Esophagus muscularis mucosa (tissue), 4 donors: ENCODE measurements at regions not wholly inside any gene's neighbourhood (a gene's known extent, or its start where the extent isn't known, plus 50 kb on each side); places are given as distances from the start of the nearest gene placed in this dataset.
A peak's percentile ranks its signal among the peaks of the same experiment; 100 is the strongest.

ENCODE experiments used
- DNase-seq: peaks from one replicate; pipeline ENCODE4 v3.0.0-alpha.2; 2017; ENCODE audit errors: extremely low spot score
- H3K27ac ChIP-seq, 4 donors: fragments of 200-600 bp; sonication (generic); replicated peaks in 1 of 4; 1 replicate in 3 of 4; 2 replicates in 1 of 4; pipeline ENCODE4 v1.5.1; 2016 to 2019; ENCODE audit warnings: mild to moderate bottlenecking in 1 of 4
- H3K27me3 ChIP-seq, 4 donors: fragments of 200-600 bp; sonication (generic); one replicate each; pipeline versions ENCODE4 v1.5.1 to v1.6.0; 2016 to 2019
- H3K36me3 ChIP-seq, 4 donors: fragments of 200-600 bp; sonication (generic); one replicate each; pipeline ENCODE4 v1.5.1; 2016 to 2019
- H3K4me1 ChIP-seq, 4 donors: fragments of 200-600 bp; sonication (generic); one replicate each; pipeline ENCODE4 v1.5.1; 2016 to 2019
- H3K4me3 ChIP-seq, 4 donors: fragments of 200-600 bp; sonication (generic); 1 replicate in 2 of 4; 2 replicates in 2 of 4; pipeline ENCODE4 v1.5.1; 2016 to 2019; ENCODE audit warnings: mild to moderate bottlenecking in 4 of 4, moderate library complexity in 1 of 4
- H3K9me3 ChIP-seq, 4 donors: fragments of 200-600 bp; sonication (generic); 1 replicate in 3 of 4; 2 replicates in 1 of 4; pipeline ENCODE4 v1.5.1; 2016 to 2019
- CTCF ChIP-seq, 3 experiments: fragments of 200-600 bp in 2 of 3; fragments of 450-650 bp in 1 of 3; sonication (generic) in 2 of 3; IDR thresholded peaks; one replicate each; pipeline ENCODE4 v1.5.1; 2017 to 2019; ENCODE audit warnings: antibody characterized with exemption in 3 of 3, mild to moderate bottlenecking in 2 of 3, moderate library complexity in 1 of 3
- EP300 ChIP-seq: sonication (generic); formaldehyde crosslinking; IDR thresholded peaks from one replicate; pipeline ENCODE4 v1.6.1; 2017; ENCODE audit warnings: antibody characterized with exemption
- POLR2A ChIP-seq: fragments of 450-650 bp; IDR thresholded peaks from one replicate; pipeline ENCODE4 v1.6.1; 2017; ENCODE audit warnings: antibody characterized with exemption, moderate library complexity, mild to moderate bottlenecking, low read depth
- POLR2AphosphoS5 ChIP-seq, 2 donors: sonication (generic); formaldehyde crosslinking; IDR thresholded peaks; one replicate each; pipeline ENCODE4 v1.6.1; 2017; ENCODE audit warnings: antibody characterized with exemption in 2 of 2
- WGBS: methylation state at CpG from one replicate; pipeline ENCODE4 v1.1.5; 2018; 5-methylcytosine and 5-hydroxymethylcytosine counted together
- intact Hi-C: fragments of 100-400 bp; cut with DNase I; formaldehyde crosslinking; loops from one replicate; pipeline ENCODE4 v1.15.1; 2023

GRCh38 chr10:128373831-128374230 is 247.6 kb upstream of the MKI67 start:
- H3K36me3 ChIP-seq = no peaks in the 10 kb centered on the region
- no peaks in the 10 kb centered on the region for H3K4me1 ChIP-seq
- H3K9me3 ChIP-seq = no peaks in the 10 kb centered on the region
- H3K27me3 ChIP-seq = peaks cover 0 to 26% (median 0%) of the 10 kb centered on the region in 4 donors
- DNase-seq = peak; percentile 90
- H3K27ac ChIP-seq = no peak overlapping the region
- TF ChIP-seq POLR2A (no peak), POLR2AphosphoS5 (IDR thresholded peaks at IDR 0.05) (no peak)
- WGBS = 88% methylated on average over 6 of the region's 7 CpGs
- intact Hi-C loops = no loop called here
- H3K4me3 ChIP-seq = no peak overlapping the region

DNA sequence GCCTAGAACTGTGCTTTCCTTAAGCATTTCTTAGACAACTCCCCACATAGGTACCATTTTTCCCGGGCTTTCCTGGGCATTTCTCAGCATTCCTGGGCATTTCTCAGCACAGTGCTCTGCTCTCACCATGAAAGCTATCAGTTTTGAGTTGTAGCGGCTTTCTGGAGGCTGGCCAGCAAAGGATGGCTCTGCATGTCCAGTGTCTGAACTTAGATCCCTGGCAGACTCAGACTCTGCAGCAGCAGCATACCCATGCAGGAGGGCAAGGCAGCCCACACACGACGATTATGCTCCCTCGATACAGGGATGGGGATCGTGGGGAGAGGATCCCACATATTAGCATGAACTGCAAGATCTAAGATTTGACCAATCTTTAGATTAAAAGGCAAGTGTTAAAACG is 248.9 kb upstream of the MKI67 start:
- 80% methylated on average over 6 of the region's 7 CpGs for WGBS
- TF ChIP-seq EP300 = no peak
- no peak for TF ChIP-seq POLR2AphosphoS5 (IDR thresholded peaks at IDR 0.05)
- no peak for TF ChIP-seq POLR2A
- no peak for TF ChIP-seq CTCF (IDR thresholded peaks at IDR 0.05)
- Histone ChIP-seq H3K4me3 (no peak overlapping the region), H3K27ac (no peak overlapping the region), H3K27me3 (peaks cover 0 to 30% (median 0%) of the 10 kb centered on the region in 4 donors), H3K36me3 (no peaks in the 10 kb centered on the region), H3K4me1 (no peaks in the 10 kb centered on the region), H3K9me3 (no peaks in the 10 kb centered on the region)
- no peak for DNase-seq
- intact Hi-C loops = no loop called here

DNA sequence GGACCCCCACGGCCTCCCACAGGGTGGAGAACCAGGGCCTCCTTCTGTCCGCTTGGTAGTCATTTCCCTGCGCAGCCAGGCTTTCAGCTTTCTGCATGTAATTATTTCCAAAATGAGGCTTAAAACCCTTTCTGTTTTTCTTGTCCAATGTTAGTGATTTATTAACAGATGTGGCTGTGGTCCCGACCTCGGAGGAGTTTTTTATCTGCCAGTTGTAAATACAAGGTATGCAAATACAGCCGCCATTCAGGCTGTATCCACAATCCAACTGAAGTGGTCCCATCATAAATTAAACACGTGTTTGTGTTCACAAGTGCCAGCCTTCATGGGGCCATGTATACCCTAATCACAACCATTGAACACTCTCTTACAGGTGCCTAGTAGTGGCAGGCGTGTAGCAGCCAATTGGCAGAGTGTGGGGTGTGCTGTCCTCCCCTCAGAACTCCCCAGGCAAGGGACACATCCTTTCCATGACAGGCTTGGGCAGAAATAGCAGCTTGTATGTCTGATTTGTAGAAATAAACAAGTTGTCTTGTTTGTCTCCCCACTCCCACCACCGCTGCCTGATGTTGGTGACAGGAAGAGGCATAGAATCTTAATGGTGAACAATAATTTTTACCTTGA is 251.3 kb upstream of the MKI67 start:
- TF ChIP-seq POLR2AphosphoS5 (IDR thresholded peaks at IDR 0.05) = no peak
- no peak for TF ChIP-seq CTCF (IDR thresholded peaks at IDR 0.05)
- no peak for TF ChIP-seq EP300
- no peak for TF ChIP-seq POLR2A
- Histone ChIP-seq H3K4me1 (no peaks in the 10 kb centered on the region), H3K4me3 (no peak overlapping the region), H3K36me3 (no peaks in the 10 kb centered on the region), H3K9me3 (no peaks in the 10 kb centered on the region), H3K27me3 (peaks cover 0 to 46% (median 0%) of the 10 kb centered on the region in 4 donors), H3K27ac (no peak overlapping the region)
- WGBS = 86% methylated on average over 7 of the region's 9 CpGs
- no peak for DNase-seq
- intact Hi-C loops = no loop called here

DNA sequence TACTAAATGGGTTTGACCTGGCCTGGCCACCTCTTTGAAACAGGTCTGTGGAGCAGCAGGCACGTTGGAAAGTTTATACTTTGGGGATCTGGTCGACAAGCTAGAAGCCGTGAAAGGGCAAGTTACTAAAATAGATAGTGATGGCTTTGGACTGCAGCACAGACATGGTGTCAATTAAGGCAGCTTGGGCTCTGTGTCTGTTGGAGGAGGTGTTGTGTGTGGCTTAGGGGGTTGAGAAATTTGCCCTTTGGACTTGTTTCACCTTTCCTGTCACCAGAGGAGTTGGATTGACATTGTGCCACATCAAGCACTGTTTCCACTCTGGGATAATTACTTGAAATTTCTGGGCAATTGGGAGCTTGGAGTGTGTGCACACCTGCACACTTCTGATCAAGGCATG is 251.8 kb upstream of the MKI67 start:
- no peaks in the 10 kb centered on the region for H3K9me3 ChIP-seq
- TF ChIP-seq EP300 (no peak), POLR2A (no peak), CTCF (IDR thresholded peaks at IDR 0.05) (no peak), POLR2AphosphoS5 (IDR thresholded peaks at IDR 0.05) (no peak)
- intact Hi-C loops = no loop called here
- H3K4me1 ChIP-seq = no peaks in the 10 kb centered on the region
- H3K27ac ChIP-seq = no peak overlapping the region
- no peak for DNase-seq
- no peak overlapping the region for H3K4me3 ChIP-seq
- peaks cover 0 to 49% (median 0%) of the 10 kb centered on the region in 4 donors for H3K27me3 ChIP-seq
- WGBS = 31% methylated on average over 3 of the region's 3 CpGs
- H3K36me3 ChIP-seq = no peaks in the 10 kb centered on the region

DNA sequence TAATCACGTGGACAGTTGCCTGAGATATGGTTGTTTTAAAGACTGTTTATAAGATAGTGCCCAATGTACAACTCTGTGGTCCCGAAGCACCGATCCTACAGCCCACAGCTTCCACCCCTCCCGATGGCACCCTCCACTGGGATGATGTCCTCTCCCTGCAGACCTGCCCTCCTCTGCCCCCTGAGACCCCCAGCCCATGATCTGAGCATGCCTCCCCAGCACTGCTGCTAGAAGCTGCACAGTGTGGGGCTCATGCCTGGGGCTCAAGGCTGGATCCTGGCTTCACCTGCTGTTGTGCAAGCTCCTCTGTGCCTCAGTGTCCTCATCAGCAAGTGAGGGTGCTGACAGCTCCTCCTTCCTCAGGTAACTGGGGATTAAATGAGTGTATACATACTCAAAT is 254.7 kb upstream of the MKI67 start:
- TF ChIP-seq CTCF (IDR thresholded peaks at IDR 0.05) (no peak), POLR2A (no peak), POLR2AphosphoS5 (IDR thresholded peaks at IDR 0.05) (no peak), EP300 (no peak)
- DNase-seq = no peak
- intact Hi-C loops = no loop called here
- Histone ChIP-seq H3K36me3 (no peaks in the 10 kb centered on the region), H3K4me3 (no peak overlapping the region), H3K4me1 (no peaks in the 10 kb centered on the region), H3K27ac (no peak overlapping the region), H3K9me3 (no peaks in the 10 kb centered on the region), H3K27me3 (peaks cover 0 to 29% (median 0%) of the 10 kb centered on the region in 4 donors)
- WGBS = 45% methylated on average over 4 of the region's 4 CpGs
